BLaER1 (cell line): ENCODE measurements at regions not wholly inside any gene's neighbourhood (a gene's known extent, or its start where the extent isn't known, plus 50 kb on each side); places are given as distances from the start of the nearest gene placed in this dataset.
"Not testable (repeated sequence)": the region's sequence is repeated elsewhere in the genome, so short reads cannot be mapped to it uniquely, and the experiment has no call there.

Source experiments
- H3K27ac ChIP-seq: shearing (Covaris generic); formaldehyde crosslinking; 2 replicates; pipeline ENCODE4 v1.8.1; 2022
- H3K27me3 ChIP-seq: shearing (Covaris generic); formaldehyde crosslinking; 2 replicates; pipeline ENCODE4 v1.8.1; 2022
- H3K36me3 ChIP-seq: shearing (Covaris generic); formaldehyde crosslinking; 2 replicates; pipeline ENCODE4 v1.8.1; 2022
- H3K4me1 ChIP-seq: shearing (Covaris generic); formaldehyde crosslinking; 2 replicates; pipeline ENCODE4 v1.8.1; 2022
- H3K4me2 ChIP-seq: shearing (Covaris generic); formaldehyde crosslinking; 2 replicates; pipeline ENCODE4 v1.8.1; 2022
- H3K4me3 ChIP-seq: shearing (Covaris generic); formaldehyde crosslinking; 2 replicates; pipeline ENCODE4 v1.8.1; 2022
- H3K9ac ChIP-seq: shearing (Covaris generic); formaldehyde crosslinking; 2 replicates; pipeline ENCODE4 v1.8.1; 2022
- H3K9me3 ChIP-seq: shearing (Covaris generic); formaldehyde crosslinking; 2 replicates; pipeline ENCODE4 v1.8.1; 2022
- H4K20me1 ChIP-seq: shearing (Covaris generic); formaldehyde crosslinking; 2 replicates; pipeline ENCODE4 v1.8.1; 2022
- Cebpa-rat ChIP-seq: shearing (Covaris generic); IDR thresholded peaks from 2 replicates; pipeline ENCODE4 v1.8.1; 2022

DNA sequence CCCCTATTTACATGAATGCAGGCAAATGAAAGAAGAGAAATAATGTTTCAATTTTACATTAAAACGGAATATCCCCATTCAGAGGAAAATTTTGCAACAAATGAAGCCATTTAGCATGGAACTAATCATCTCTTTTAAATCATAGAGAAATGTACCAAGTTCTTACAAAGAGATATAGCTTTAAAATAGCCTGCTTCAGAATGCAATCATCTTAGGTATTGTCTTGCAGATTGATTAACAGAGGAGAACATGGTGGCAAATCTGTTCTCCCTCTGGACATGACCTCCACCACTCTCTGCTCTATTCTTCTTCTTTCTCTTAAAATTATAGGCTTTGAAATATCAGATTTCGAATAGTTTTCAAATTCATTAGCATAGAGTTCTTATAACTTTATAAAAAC is 155.7 kb upstream of the DTNBP1 start:
- Histone ChIP-seq H3K4me3 (no peak overlapping the region), H3K9ac (no peak overlapping the region), H4K20me1 (no peaks in the 10 kb centered on the region), H3K4me2 (no peak overlapping the region), H3K27ac (no peak overlapping the region), H3K36me3 (no peaks in the 10 kb centered on the region), H3K27me3 (no peaks in the 10 kb centered on the region), H3K9me3 (no peaks in the 10 kb centered on the region), H3K4me1 (no peaks in the 10 kb centered on the region)
- no peak for TF ChIP-seq Cebpa-rat

DNA sequence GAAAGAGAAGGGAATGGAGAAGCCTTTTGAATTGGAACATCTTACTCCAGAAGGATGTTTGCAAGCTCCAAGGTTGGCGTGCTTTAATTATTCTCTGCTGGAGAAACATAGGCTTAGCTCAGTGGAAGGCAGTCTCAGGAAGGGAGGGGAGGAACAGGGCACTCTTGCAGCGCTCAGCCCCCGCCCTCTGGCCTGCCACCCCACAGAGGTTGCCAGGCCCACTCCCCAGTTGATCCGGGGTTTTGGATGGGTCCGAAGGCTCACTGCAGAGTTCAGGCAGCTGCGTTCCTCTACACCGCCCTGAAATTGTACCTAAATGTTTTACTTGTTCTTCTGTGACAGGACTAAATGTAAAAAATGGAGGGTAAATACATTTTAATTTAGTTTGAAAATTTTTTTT is 155.2 kb upstream of the DTNBP1 start:
- Histone ChIP-seq H3K9me3 (no peaks in the 10 kb centered on the region), H3K36me3 (no peaks in the 10 kb centered on the region), H3K27ac (no peak overlapping the region), H3K9ac (no peak overlapping the region), H3K27me3 (no peaks in the 10 kb centered on the region), H4K20me1 (no peaks in the 10 kb centered on the region), H3K4me1 (no peaks in the 10 kb centered on the region), H3K4me2 (no peak overlapping the region), H3K4me3 (no peak overlapping the region)
- TF ChIP-seq Cebpa-rat = no peak

DNA sequence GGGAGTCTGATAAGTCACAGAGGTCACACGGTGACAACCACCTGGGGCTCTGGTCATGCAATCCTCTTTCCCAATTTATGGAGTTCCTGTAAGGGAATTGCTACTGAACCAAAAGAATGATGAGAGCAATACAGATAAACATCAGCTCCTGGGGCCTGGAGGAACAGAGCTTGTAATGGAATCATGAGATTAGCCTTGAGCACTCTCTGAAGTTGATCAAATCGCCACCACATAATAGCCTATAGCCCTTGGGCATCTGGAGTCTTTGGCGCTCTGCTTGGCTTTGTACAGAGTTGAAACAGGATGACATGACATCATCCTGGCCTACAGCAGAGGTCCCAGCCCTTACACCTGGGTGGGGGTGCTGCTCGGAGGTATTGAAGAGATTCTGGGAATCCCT is 154.3 kb upstream of the DTNBP1 start:
- H3K4me1 ChIP-seq = no peaks in the 10 kb centered on the region
- H3K9me3 ChIP-seq = no peaks in the 10 kb centered on the region
- H3K27ac ChIP-seq = no peak overlapping the region
- H3K9ac ChIP-seq = no peak overlapping the region
- no peak for TF ChIP-seq Cebpa-rat
- no peaks in the 10 kb centered on the region for H4K20me1 ChIP-seq
- H3K4me3 ChIP-seq = no peak overlapping the region
- no peaks in the 10 kb centered on the region for H3K27me3 ChIP-seq
- H3K4me2 ChIP-seq = no peak overlapping the region
- no peaks in the 10 kb centered on the region for H3K36me3 ChIP-seq

DNA sequence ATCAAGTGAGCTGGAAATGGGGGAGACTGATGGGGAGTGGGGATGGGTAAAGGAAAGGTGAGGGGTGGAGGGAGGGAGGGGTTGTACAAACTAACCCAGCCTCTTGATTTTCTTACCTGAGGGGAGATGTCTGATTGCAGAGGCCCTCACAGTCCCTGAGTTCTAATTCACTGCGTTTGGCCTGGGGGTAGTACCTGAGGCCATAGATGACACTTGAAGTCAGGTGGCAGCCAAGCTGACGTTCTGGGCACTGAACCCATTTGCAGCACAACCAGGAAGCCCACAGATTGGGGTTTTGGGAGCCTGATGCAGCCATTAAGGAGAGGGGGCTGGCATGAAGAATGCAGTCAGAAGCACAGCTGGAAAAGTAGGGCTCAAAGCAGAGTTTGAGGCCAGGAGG is 153.8 kb upstream of the DTNBP1 start:
- no peak overlapping the region for H3K9ac ChIP-seq
- H3K27me3 ChIP-seq = no peaks in the 10 kb centered on the region
- no peaks in the 10 kb centered on the region for H4K20me1 ChIP-seq
- H3K36me3 ChIP-seq = no peaks in the 10 kb centered on the region
- TF ChIP-seq Cebpa-rat = no peak
- H3K9me3 ChIP-seq = no peaks in the 10 kb centered on the region
- H3K4me2 ChIP-seq = no peak overlapping the region
- H3K4me3 ChIP-seq = no peak overlapping the region
- no peak overlapping the region for H3K27ac ChIP-seq
- H3K4me1 ChIP-seq = no peaks in the 10 kb centered on the region

DNA sequence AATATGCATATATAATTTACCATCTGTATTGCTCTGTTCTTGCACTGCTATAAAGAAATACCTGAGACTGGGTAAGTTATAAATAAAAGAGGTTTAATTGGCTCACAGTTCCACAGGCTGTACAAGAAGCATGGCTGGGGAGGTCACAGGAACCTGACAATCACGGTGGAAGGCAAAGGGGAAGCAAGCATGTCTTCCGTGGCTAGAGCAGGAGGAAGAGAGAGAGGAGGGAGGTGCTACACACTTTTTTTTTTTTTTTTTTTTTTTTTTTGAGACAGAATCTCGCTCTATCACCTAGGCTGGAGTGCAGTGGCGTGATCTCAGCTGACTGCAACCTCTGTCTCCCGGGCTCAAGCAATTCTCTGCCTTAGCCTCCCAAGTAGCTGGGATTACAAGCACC is 150.9 kb upstream of the DTNBP1 start:
- H3K27ac ChIP-seq = not testable (repeated sequence)

DNA sequence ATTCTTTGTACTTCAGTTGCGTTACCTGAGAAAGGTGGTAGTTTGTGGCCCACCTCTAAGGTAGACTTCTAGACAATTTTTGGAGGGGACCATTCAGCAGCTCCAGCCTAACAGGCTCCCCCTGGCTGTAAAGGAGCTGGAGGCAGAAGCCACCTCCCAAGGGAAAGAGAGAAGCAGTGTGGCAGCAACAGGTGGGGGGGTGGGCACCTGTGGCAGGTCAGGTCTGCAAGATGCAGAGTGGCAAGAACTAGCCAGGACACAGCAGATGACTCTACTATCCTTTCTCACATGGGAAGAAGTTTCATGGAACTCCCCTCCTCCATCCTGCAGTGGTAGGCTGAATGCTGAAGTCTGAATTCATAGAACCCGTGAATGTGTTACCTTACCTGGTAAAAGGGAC is 148.3 kb upstream of the DTNBP1 start:
- Histone ChIP-seq H4K20me1 (no peaks in the 10 kb centered on the region), H3K4me3 (no peak overlapping the region), H3K27ac (no peak overlapping the region), H3K9me3 (no peaks in the 10 kb centered on the region), H3K36me3 (no peaks in the 10 kb centered on the region), H3K4me2 (no peak overlapping the region), H3K27me3 (no peaks in the 10 kb centered on the region), H3K4me1 (no peaks in the 10 kb centered on the region), H3K9ac (no peak overlapping the region)
- TF ChIP-seq Cebpa-rat = no peak

More for the DNA sequence above, 150.9 kb upstream of the DTNBP1 start:
- H3K4me3 ChIP-seq, H3K9ac ChIP-seq, H3K4me1 ChIP-seq, H3K27me3 ChIP-seq, H3K36me3 ChIP-seq, H4K20me1 ChIP-seq, H3K4me2 ChIP-seq, H3K9me3 ChIP-seq: not testable (repeated sequence)

DNA sequence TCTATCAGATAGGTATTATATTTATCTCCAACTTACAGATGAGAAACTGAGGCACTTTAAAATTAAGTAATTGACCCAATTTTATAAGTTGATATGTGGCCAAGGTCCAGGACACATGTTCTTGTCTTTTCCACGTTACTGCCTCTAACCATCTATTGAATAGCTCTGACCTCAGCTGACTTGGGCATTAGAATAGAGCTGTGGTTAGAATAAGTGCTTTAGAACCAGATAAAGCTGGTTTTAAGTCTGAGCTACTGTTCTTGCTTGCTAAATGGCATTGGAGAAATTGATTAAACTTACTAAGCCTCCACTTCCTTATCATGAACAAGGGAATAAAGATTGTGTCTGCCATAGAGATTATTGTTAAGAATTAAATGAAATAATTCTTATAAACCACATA is 147.8 kb upstream of the DTNBP1 start:
- Histone ChIP-seq H3K27me3 (no peaks in the 10 kb centered on the region), H3K4me1 (no peaks in the 10 kb centered on the region), H4K20me1 (no peaks in the 10 kb centered on the region), H3K27ac (no peak overlapping the region), H3K9me3 (no peaks in the 10 kb centered on the region), H3K4me3 (no peak overlapping the region), H3K4me2 (no peak overlapping the region), H3K36me3 (no peaks in the 10 kb centered on the region), H3K9ac (no peak overlapping the region)
- no peak for TF ChIP-seq Cebpa-rat

DNA sequence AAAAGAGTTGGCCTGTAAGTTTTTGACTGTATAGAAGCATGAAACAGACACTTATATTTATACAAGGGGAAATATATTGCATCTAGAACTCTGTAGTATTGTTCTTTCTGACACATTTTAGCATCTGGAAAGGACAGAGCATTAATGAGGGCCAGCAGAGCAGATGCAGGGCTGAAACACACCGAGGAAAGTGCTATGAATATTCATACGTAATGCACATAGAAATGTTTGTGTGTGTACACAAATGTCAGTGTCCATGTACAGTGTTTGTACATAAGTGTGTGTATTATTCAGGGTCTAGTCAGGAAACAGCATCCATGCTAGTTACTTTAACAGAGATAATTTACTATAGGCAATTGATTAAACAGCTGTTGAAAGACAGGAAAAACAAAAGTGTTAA is 146.5 kb upstream of the DTNBP1 start:
- H3K27me3 ChIP-seq = no peaks in the 10 kb centered on the region
- H3K4me2 ChIP-seq = no peak overlapping the region
- no peak overlapping the region for H3K27ac ChIP-seq
- no peaks in the 10 kb centered on the region for H3K9me3 ChIP-seq
- no peak overlapping the region for H3K4me3 ChIP-seq
- H4K20me1 ChIP-seq = no peaks in the 10 kb centered on the region
- no peak for TF ChIP-seq Cebpa-rat
- H3K4me1 ChIP-seq = peaks cover 4% of the 10 kb centered on the region
- no peak overlapping the region for H3K9ac ChIP-seq
- H3K36me3 ChIP-seq = no peaks in the 10 kb centered on the region

DNA sequence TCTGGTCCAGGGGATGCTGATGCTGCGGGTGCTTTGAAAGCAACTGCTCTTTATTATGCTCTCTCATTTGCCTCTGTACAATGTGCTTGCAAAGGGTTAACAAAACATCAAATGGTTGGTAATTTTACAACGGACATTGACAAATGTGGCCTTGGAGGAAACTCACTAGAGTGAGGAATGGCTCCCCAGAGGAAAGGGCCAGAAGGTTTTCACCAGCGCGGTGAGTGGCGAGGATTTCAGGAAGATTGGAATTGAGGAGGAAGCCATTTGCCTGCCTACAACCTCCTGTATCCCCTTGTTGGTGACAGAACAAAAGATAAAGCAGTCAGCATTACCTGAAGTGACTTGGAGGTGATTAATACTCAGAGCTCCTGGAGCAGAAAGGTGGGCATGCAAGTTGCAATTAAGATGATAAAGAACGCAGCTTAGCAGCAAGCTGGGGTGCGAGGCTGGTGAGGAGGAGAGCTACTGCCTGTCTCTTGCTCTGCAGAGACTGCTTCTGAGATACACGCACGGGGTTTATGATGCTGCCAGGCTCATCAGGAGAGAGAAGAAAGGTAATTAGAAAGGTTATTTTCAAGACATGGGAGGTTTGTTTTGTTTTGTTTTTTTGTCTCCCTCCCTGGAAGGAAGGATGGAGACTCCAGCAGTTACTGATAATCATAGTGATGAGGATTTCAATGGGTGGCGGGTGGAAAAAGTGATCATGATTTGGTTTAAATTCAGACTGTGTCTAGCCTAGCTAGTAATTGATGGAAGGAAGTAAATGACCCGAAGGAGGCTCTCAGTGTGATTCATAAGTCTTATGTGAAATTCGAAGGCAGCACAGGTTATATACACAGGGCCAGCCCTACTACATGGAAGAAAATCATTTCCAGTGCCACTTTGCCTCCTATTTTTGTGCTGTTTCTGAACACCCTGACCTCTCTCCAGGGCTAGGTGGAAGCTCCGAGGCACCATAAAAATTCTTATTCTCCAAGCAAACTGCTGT is 141.6 kb upstream of the DTNBP1 start:
- Histone ChIP-seq H3K27me3 (no peaks in the 10 kb centered on the region), H4K20me1 (no peaks in the 10 kb centered on the region), H3K9me3 (0 out of 2 replicates have a peak, but pooled peaks cover 2% of the 10 kb centered on the region), H3K27ac (no peak overlapping the region), H3K4me2 (peak overlapping the region; percentile 33; the same call in 1 of the 2 replicates), H3K4me3 (no peak overlapping the region), H3K36me3 (no peaks in the 10 kb centered on the region), H3K9ac (no peak overlapping the region), H3K4me1 (peaks cover 12% of the 10 kb centered on the region)
- TF ChIP-seq Cebpa-rat = no peak

DNA sequence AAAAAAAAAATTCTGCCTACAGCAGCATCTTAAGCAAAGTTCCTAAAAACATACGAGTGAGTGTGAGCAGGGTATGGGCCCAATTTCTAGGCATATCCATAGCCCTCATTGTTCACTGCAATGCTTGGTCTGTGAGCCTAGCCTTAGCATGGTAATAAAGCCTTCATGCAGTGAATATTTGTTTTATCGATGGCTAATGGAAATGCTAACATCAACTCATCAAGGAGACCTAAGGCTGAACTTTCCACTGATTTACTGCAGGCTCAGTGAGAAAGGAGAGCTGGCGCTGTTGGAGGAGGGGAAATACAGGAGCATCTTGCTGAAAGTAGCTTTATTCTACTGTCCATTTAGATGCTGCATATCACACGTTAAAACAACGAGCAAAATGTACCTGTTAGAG is 139.6 kb upstream of the DTNBP1 start:
- Histone ChIP-seq H3K36me3 (no peaks in the 10 kb centered on the region), H3K9me3 (peaks cover 20% of the 10 kb centered on the region), H3K9ac (no peak overlapping the region), H3K4me2 (no peak overlapping the region), H3K27ac (no peak overlapping the region), H3K4me3 (no peak overlapping the region), H3K4me1 (peaks cover 12% of the 10 kb centered on the region), H3K27me3 (no peaks in the 10 kb centered on the region), H4K20me1 (no peaks in the 10 kb centered on the region)
- no peak for TF ChIP-seq Cebpa-rat
